SK-N-SH treated with all-trans-retinoic acid at 6 μM for 48 hours (cell line): ENCODE measurements at regions not wholly inside any gene's neighbourhood (a gene's known extent, or its start where the extent isn't known, plus 50 kb on each side); places are given as distances from the start of the nearest gene placed in this dataset.

Experiments
- ESRRG ChIP-seq: fragments of 250-450 bp; sonication (Bioruptor Pico); IDR thresholded peaks from 2 replicates; pipeline ENCODE4 v1.6.1; 2021; ENCODE audit warnings: mild to moderate bottlenecking
- RARB ChIP-seq: fragments of 250-450 bp; sonication (Bioruptor Pico); IDR thresholded peaks from 2 replicates; pipeline ENCODE4 v1.8.0; 2021; ENCODE audit warnings: mild to moderate bottlenecking, moderate library complexity
- TF ChIP-seq, protein P1 (sequence below): fragments of 250-450 bp; sonication (Bioruptor Pico); IDR thresholded peaks from 2 replicates; pipeline ENCODE4 v1.8.0; 2020; ENCODE audit warnings: mild to moderate bottlenecking, moderate library complexity, borderline replicate concordance

DNA sequence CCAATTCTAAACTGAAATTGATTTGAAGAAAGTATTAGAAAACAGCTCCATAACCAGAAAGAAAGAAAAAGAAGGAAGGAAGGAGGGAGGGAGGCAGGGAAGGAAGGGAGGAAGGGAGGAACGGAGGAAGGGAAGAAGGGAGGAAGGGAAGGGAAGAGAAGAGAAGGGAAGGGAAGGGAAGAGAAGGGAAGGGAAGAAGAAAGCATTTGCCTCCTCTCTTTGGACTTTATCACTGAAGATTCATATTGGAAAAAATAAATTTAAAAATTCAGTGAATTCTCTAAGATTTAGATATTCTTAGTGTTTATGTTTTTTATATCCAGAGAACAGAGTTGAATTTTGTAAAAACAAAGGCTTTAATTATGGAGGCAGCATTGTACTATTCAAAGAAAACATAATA lies 68.5 kb upstream of the NXT1 start:
- TF ChIP-seq RARB (CRISPR knock-in tag) (no peak), ESRRG (no peak)
- TF ChIP-seq, protein P1, sequence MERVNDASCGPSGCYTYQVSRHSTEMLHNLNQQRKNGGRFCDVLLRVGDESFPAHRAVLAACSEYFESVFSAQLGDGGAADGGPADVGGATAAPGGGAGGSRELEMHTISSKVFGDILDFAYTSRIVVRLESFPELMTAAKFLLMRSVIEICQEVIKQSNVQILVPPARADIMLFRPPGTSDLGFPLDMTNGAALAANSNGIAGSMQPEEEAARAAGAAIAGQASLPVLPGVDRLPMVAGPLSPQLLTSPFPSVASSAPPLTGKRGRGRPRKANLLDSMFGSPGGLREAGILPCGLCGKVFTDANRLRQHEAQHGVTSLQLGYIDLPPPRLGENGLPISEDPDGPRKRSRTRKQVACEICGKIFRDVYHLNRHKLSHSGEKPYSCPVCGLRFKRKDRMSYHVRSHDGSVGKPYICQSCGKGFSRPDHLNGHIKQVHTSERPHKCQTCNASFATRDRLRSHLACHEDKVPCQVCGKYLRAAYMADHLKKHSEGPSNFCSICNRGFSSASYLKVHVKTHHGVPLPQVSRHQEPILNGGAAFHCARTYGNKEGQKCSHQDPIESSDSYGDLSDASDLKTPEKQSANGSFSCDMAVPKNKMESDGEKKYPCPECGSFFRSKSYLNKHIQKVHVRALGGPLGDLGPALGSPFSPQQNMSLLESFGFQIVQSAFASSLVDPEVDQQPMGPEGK (CRISPR knock-in tag) = no peak
